ENCODE measurements at regions not wholly inside any gene's neighbourhood (a gene's known extent, or its start where the extent isn't known, plus 50 kb on each side); places are given as distances from the start of the nearest gene placed in this dataset.

DNA sequence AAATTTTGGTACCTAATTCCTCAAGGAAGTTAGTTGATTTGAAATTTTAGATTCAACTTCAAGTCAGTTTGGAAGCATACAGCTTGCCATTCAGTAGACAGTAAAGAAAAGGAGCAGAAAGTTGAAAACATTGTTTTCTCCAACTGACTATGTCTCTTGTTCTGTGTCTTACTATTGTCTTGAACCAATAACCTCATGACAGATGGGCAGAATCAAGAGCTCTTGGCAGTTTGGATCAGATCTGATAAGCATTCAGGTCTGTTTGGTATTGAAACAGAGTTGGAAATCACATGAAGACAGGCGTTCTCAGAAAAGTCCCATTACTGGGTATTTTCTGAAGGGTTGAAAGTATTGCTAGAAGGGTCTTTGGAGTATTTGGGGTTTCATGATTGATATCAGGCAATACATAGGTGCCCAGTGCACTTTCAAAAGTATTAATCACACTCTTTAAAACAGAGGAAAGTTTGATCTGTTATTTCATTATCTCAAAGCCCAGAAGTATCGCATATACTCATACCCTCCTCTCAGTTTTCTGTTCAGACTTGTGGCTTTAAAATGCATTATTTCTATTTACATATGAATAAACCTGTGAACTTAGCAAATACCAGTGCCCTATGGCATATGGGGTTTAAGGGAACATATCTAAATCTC, 428.4 kb upstream of the ZEB2 start:
- DNase-seq: no peak

DNA sequence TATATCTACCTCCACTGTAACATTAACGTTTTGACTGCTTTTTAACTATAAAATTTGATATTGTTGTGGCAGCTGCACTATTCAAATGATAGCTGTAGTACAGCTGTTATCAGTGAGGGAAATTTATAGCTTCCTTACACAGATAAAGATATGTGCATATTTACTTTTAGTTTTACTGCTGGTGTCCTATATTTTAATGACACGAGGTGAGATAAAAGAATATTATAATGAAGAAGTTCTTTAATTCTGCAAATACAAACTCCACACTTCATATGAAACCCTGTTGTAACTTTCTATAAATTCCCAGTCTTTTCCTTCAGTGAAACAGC, 427.8 kb upstream of the ZEB2 start:
- no peak for DNase-seq

DNA sequence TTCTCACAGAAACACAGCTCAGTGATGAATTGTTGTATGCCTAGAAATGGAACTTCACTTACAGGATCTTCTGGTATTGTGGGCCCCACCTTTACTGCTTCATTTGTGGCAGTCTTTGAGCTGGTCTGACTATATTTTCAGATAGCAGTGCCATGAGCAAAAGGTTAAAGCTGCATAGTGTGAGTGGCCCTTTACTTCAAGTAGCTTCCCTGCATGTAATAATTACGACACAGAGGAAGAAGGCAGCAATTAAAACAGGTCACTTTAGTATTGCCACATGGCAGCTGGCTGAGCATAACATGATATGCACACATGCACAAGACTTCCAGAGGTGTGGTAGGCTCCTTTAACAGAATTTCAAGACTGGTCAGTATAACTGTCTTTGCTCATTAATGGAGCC, 426.3 kb upstream of the ZEB2 start:
- no peak for DNase-seq

DNA sequence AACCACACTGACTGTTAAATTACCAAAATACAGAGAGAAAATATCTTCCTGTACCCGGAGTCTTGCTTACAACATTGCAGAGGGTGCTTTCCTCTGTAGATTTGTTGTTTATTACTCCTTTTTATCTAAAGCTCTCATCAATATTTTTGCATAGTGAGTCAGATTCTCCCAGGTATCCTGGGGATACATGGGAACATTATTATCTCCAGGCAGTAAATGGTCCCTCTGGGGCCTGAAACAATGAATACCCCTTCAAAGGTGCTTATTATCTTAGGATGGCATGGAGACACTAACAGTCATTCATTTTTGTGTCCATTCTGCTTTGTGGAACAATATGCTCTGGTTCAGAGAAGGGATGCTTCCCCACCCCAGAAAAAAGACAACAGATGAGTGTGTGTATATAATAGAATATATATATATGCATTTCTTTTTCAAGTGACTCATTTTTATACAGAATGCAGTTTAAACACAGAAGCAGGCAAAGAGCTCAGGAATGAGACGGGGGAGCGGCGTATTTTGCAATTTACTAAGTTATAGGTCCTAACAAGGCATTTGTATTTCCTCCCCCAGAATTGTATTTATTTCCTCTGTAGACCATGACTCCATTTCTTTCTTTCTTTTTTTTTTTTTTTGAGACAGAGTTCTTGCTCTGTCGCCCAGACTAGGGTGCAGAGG, 424.8 kb upstream of the ZEB2 start:
- DNase-seq: no peak

DNA sequence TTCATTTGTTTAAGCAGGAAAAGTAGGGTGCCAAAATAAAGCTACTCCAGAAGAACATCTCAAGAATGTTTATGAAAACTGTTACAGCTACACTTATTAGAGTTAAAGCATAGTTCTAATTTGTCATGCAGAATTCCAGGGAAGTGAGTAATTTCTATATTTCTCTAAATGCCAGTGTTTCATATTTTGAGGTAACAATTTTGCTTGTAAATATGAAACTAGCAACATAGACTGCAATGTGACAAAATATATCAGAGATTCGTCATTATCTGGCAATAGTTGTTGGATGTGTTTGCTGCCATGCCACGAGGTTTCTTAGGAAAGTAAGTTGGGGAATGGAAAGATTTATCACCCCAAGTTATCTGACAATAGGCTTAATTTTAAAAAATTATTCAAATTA, 424.1 kb upstream of the ZEB2 start:
- DNase-seq: no peak

DNA sequence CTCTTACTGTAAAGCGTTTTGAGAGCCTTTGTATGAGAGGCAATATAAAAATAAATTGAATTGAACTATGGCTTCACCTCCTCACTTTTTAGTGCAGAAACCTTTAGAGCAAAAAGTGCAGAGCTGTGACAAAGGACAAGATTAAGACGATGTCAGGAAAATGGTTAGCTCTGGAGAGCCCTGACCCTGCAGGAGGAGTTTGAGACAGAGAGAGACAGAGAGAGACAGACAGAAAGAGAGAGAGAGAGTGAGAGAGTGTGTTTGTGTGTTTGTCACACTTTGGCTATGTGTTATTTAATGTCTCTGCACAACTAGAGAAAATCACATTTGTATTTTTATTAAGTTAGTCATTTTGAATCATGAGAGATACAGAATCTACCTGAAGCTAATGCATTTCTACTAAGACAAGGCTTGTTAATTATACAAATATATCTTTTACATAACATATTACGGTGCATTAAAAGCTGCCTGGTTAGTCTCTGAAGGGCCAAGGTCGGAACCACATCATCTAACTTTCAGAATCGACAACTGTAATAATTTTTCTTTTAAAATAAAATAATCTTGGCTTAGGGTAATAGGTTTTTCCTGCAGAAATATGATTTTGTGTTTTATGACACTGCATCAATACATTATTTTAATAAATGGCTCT, 423.5 kb upstream of the ZEB2 start:
- no peak for DNase-seq

DNA sequence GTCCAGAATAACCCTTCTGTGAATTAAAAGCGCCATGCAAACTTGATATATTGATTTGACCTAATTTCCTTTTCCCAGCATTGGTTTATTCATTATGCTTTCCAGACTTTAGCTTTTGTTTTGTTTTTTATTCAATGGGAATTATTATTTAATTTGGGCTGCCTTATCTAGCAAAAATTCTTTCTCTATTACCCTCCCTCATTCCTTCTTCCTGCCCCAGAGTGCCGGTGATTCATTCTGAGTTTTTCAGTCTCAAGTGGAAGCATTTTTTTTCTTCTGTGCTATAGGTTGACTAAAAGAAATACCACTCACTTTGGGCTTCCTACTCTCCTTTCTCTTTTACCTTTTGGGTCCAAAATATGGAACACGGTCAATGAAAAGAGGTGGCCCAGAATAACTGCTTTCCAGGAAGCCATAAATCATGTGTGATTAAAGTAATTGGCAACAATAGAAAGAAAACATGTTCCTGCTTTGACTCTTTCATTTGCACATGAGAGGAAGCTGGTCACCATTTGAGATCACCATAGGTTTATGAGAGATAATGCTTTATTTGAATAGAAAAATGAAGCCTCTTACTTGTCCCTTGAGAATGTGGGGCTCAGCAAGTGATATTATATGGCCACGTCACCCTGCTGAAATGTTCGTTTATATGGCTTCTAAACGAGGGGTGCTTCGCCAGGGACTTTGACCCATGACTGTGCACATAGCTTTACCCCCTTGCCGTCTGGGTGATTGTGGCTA, 422.8 kb upstream of the ZEB2 start:
- DNase-seq: no peak

DNA sequence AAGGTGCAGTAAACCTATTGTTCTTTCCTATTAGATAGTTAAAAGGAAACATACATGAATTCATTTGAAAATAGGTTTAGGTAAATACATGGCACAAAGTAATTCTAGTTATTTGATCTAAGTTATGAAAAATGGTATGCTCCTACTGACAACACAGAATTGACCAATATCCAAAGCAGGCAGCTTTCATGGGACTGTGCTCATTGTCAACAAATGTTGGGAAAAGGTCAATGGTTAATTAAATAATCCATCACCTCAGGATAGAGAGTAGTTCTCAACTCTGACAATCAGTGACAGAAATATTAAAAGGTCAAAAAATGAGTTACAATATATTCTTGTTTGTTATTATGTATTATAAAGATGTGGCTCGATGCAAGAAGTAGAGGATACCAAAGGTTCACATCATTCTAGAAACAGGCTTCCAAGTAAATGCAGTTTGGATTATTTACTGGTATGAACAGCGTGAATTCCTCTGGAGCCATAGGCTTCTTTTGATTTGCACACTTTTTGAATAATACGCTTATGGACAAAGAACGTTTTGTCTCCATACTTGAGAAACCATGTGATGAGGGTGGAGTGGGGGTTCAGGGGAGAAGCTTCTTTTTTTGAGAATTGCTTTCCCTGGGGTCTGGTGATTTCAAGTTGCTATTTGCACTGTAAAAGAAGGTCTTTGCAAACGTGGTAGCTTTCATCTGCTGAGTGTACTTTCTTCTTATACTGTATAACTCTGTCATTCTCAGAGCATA, 422.0 kb upstream of the ZEB2 start:
- DNase-seq: no peak

DNA sequence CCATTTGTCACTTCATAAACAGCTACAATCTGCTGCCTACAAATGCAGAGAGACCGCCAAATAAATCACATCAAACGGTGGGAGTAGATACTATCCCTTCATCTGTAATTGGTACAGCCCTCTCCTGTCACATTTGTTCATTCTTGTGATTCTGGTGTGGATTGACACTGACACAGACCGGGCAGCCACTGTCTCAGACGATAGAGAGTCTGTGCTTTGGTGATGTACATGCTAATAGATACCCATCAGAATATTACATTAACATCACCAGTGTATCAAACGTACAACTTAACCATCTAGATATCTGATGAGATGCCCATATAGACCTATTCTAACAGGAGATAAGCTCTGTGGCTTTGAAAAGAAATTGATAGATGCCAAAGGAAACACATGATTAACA, 419.7 kb upstream of the ZEB2 start:
- no peak for DNase-seq

DNA sequence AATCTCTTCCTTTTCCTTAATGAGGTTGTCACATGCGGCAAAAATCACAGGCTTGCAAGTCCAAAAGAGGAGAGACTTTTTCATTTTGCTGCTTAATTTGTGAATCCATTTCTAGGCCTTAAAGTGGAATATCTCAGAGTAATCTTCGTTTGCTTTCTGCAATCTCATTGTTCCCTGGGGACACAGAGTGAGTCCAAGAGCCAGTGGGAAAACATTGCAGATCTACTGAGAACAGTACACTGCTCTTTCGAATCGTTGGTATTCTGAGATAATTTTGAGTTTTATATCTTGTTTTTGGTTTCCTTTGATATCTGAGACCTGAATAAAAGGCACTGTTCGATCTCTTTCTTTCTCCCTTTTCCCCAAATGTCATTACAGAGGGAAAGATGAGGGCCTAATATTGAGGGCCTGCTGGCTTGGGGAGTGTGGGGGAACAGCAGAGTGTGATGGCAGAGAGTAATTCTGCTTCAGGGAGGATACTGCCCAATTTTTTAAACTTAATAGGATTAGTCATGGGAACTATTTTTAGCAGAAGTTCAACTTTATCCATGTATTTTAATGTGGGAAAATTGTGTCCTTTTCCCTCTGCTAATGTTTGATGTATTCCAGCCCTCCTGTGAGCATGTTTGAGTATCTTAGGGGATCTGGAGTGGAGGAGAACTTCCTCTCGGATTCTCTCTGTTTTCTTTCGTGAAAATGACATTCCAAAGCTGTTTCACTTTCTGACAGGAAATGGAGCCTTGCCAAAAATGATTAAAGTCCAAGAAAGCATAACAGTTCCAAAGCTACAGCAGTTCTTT, 418.2 kb upstream of the ZEB2 start:
- DNase-seq: no peak

DNA sequence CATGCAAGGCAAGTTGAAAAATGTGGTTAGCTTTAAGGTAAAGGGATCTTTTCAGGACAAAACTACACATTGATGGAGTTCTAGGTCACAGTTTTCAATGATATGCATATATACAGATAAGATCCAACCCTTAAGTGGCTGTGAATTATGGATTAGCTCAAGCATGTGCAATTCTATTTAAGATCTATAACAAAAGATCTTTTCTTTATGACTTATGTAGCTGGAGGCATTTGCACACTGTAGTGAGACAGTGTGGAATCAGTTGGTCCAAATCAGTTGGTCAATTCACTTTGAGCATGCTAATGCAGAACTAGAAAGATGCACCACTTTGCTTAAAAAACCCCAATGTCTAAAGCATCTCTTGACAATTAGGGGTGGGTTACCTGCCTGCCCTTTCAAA, 417.1 kb upstream of the ZEB2 start:
- no peak for DNase-seq

DNA sequence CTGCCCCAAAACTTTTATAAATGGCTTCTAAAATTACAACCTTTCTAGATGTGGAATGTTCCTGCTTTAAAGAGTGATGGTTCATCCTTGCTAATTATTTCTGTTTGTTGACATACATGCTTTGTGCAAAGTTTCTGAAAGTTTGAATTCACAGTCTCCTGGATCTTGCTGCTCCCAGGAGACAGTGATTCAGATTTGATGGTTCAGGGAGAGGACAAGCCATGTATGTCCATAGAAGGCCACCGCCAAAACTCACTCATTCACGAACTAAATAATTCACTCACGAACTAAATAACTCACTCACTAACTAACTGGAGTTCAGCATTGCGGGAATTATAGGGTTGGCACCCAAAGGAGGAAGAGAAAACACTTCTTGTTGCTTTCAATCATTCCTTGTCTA, 416.5 kb upstream of the ZEB2 start:
- no peak for DNase-seq

DNA sequence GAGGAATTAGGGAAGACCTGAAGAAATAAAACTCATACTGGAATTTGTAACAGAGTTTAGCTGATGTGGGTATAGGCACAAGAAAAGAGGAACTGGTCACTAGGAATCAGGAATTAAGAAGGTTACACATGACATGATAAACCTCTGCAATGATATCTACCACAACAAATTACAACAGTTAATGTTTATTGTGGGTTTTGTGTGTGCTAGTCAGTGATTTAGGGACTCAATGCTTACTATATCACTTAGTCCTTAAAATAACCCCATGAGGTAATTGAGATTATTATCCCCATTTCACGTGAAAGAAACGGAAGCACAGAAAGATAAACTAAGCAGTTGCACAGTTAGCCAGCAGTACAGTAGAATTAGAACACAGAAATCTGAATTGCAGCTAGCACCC, 415.8 kb upstream of the ZEB2 start:
- DNase-seq: no peak

DNA sequence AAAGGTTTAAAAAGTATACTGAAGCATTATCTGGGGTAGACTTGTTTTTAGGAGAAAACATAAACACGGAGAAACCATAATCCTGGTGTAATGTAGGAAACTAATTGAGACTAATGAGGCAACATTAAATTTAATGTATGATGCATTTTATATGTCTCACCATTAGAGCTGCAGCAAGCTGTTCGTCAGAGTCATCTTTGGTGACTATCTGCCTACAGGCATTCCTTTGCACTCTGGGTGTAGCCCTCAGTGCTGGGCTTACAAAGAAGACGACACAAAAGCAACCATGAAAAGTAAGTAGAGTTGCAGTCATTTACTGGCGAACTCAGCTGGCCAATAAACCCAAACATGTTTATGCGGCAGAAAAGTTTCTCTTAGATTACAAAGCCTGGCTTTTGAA, 415.3 kb upstream of the ZEB2 start:
- no peak for DNase-seq

DNA sequence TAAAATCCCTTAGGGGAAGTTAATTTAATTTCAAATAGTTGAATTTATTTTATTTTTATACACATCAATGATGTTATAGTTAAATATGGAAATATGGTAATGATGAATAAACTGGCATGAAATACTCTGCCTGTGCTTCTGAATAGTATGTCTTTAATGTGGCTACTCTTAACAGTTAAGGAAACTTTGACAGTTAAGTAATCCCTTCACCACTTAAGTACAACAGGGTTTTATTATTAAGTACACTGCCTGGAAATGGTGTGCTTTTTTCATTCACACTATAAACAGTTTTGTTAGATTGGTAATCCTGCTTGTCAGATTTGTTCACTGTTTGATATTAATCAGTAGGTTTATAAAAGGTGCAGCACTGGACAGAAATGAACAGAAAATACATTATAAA, 412.0 kb upstream of the ZEB2 start:
- DNase-seq: no peak

DNA sequence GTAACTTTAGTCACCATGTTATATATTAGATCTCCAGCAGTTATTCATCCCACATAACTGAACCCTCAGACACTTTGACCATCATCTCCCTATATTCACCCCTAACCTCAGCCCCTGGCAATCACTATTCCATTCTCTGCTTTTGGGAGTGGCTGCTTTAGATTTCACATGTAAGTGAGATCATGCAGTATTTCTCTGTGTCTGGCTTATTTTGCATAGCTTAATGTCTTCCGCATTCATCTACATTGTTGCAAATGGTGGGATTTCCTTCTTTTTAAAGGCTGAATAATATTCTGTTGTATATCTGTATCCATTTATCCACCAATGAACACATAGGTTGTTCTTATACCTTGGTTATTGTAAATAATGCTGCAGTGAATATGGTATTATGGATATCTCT, 411.6 kb upstream of the ZEB2 start:
- no peak for DNase-seq

DNA sequence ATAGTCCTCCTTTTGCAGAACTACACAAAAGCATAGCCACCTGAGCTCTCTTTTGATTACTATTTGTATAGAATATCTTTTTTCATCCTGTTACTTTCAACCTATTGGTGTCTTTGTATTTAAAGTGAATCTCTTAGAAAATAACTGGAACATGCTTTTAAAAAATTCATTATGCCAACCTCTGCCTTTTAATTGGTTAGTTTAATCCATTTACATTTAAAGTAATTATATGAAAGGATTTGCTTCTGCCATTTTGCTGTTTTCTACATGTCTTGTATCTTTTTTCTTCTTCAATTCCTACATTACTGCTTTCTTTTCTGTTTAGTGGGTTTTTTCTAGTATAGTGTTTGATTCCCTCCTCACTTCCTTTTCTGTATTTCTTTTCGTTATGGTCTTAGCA, 407.5 kb upstream of the ZEB2 start:
- no peak for DNase-seq

DNA sequence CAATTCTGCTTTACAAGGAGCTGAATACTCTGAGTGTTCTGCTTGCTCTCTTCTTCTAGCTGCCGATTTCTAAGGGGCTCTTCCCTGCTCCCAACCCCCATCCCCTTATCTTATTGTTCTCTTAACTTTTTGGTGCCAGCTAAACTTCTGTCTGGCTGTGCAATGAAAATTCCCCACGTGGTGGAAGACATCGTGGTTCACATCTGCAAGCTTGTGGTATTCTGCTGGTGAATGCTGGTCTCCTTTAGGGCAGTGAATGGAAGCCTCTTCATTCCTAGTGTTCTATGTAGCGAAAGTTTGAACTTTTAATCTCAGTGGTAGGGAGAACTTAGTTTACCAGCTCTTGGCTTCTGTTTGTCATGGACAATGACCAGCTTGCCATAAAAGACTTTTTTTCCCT, 406.0 kb upstream of the ZEB2 start:
- DNase-seq: no peak

DNA sequence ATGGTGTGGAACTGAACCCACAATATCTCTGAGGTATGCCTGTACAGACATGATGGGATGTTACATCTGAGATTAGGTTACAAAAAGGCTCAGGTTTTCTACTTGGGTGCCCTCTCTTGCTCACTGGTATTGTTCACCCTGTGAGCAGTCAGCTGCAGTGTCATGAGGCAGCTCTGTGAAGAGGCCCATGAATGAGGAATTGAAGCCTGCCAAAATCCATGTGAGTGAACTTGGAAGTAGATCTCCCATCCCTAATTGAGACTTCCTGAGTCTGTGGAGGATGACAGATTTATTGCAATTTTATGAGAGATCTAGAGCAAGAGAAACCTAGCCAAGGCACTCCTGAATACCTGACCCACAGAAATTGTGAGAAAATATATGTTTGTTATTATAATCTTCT, 404.9 kb upstream of the ZEB2 start:
- no peak for DNase-seq

DNA sequence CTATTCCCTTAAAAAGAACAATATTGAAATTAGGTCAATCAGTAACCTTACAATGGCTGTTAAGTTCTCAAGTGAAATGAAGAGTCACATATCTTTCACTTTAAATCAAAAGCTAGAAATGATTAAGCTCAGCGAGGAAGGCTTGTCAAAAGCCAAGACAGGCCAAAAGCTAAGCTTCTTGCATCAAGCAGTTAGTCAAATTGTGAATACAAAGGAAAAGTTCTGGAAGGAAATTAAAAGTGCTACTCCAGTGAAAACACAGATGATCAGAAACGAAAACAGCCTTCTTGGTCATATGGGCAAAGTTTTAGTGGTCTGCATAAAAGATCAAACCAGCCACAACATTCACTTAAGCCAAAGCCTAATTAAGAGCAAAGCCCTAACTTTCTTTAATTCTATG, 402.6 kb upstream of the ZEB2 start:
- DNase-seq: no peak

DNA sequence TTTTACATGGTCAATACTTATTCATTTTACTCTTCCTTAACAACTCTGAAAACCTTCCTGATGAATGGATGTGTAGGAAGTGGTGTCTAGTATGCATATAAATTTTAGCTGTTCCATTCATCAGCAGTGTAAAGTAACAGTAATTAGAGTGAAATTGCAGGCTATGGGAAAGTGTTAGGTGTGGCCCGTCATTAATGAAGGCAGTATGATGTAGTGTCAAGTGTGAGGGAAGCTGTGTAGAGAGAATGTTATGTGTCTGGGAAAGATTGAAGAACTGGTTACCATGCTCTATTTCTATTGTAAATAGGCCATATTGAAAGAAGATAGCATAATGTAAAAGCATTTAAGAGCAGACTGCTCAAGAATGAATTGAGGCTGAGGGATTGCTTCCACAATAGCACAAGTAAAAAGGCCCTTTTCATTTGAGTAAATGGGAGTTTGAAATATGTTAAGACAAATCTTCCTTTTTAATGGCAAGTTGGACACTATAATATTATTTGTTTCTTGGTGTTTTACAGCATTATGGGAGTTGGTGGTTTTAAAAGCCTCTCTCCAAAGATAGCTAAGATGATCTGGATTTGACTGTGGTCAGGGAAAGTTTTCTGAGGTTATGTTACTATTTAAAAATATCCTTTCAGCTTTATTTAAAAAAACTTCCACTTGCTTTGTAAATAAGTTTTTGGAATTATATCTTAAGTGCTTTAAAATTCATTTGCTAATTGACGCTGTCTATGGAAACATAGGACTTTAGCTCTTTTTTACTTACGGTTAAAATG, 401.0 kb upstream of the ZEB2 start:
- DNase-seq: no peak
